Fibroblast of the aortic adventitia (primary cell): ENCODE measurements at regions not wholly inside any gene's neighbourhood (a gene's known extent, or its start where the extent isn't known, plus 50 kb on each side); places are given as distances from the start of the nearest gene placed in this dataset.

Experiments used
- DNase-seq: peaks from one replicate; pipeline ENCODE4 v3.0.0-alpha.2; 2010; ENCODE audit warnings: low read depth
- H3K4me3 ChIP-seq: 2 replicates; pipeline ENCODE4 v1.5.1; 2011; ENCODE audit warnings: low read depth, mild to moderate bottlenecking, control low read depth, low read length, moderate library complexity
- TF ChIP-seq, protein P1 (sequence below): IDR thresholded peaks from 2 replicates; pipeline ENCODE4 v1.5.1; 2011; ENCODE audit warnings: mild to moderate bottlenecking, low read length, control low read depth, inconsistent platforms; ENCODE audit not compliant: insufficient read depth

DNA sequence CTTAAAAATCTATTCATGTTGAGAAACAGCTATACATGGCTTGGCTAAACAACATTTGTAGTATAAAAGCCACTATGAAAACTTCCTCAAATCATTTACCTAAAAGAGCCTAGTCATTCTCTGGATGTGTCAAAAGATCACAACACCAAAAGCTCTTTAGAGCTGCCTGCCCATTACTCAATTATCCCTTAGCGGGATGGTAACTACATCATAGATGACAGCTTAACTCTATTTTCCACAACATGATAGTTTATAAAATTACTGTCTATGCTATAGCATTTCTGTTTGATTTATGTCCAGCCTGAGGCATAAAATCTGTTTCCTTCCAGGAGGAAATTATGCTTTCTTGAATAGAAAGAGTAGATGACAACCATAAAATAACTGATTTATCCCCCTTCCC, 777.6 kb upstream of the HS3ST5 start:
- no peak overlapping the region for H3K4me3 ChIP-seq
- no peak for DNase-seq
- TF ChIP-seq, protein P1, sequence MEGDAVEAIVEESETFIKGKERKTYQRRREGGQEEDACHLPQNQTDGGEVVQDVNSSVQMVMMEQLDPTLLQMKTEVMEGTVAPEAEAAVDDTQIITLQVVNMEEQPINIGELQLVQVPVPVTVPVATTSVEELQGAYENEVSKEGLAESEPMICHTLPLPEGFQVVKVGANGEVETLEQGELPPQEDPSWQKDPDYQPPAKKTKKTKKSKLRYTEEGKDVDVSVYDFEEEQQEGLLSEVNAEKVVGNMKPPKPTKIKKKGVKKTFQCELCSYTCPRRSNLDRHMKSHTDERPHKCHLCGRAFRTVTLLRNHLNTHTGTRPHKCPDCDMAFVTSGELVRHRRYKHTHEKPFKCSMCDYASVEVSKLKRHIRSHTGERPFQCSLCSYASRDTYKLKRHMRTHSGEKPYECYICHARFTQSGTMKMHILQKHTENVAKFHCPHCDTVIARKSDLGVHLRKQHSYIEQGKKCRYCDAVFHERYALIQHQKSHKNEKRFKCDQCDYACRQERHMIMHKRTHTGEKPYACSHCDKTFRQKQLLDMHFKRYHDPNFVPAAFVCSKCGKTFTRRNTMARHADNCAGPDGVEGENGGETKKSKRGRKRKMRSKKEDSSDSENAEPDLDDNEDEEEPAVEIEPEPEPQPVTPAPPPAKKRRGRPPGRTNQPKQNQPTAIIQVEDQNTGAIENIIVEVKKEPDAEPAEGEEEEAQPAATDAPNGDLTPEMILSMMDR: no peak

DNA sequence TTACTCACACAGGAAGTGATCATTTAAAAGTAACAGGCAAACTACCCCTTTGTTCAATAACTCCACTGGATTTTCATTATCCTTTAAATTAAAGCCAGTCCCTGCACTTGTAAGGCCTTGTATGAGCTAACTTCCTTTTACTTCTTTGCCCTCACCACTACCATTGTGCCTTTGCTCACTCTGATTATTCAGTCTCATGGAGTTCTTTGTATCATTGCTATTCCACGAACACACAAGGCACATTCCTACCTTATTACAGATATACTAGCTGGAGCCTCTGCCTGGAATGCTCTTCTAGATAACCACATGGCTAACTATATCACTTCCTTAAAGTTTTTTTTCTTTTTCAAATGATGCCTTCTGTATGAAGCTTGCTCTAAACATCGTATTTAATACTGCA, 748.6 kb upstream of the HS3ST5 start:
- TF ChIP-seq, protein P1: no peak

DNA sequence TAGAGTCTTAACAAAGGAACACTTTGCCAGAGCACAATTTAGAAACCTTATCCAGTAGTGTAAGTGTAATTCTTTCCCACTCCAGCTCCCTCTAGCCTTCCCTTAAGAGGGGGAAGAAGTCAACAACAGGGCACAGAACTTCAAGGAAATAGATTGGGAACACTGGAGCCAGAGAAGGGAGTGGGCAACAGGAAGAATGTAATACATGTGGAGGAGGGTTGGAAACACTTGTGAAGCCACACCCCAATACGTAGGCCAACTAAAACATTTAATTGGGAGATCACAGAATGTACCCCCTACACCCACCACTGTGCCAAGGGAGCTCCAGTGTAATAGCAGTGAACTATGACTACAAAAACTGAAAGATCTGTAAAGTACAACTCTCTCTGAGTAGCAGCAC, 735.7 kb upstream of the HS3ST5 start:
- no peak overlapping the region for H3K4me3 ChIP-seq
- no peak for DNase-seq
- TF ChIP-seq, protein P1: no peak

More for the DNA sequence above, 748.6 kb upstream of the HS3ST5 start:
- no peak overlapping the region for H3K4me3 ChIP-seq
- no peak for DNase-seq

DNA sequence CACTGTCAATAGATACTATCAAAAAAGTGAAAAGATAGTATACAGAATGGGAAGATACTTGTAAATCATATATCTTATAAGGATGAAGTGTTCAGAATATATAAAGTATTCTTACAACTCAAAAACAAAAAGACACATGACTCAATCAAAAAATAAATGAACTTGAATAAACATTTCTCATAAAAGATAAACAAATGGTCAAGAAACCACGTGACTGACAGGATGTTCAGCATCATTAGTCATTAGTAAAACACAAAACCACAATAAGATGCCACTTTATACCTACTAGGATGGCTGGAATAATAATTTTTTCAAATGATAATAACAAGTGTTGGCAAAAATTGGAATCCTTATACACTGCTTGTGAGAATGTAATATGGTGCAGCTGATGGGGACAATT, 729.1 kb upstream of the HS3ST5 start:
- TF ChIP-seq, protein P1: no peak
- H3K4me3 ChIP-seq: no peak overlapping the region
- DNase-seq: no peak

DNA sequence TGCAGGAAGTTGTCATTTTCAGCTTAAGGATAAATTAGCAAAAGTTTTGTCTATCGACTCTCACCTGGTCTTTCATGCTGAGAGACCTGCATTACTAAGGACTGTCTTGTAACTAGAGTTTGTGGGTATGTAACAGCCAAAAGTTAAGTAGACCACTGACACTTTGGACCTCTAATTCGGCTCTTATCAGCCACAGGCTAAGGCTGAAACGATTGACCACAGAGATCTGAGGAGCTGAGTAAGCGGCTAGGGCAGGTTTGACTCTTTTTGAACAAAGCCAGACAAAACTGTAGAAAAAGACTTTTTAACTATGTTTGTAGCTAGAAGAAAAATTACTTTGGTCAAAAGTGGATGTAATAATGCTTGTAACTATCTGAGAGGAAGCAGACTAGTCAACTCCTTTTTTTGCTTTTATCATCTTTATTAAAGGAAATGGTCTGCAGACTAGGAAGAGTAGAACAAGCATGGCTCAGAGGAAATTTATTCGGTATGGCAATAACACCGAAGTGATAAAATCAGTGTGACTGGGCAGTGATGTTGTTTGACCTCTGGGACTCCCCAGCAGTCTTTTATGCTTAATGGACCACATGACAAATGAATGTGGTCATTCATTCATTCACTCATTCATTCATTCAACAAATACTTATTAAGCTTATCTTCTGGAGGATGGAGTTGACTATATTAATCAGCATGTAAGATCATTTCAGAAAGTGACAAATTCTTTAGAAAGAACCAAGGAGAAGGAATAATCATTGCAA, 725.0 kb upstream of the HS3ST5 start:
- TF ChIP-seq, protein P1: no peak
- H3K4me3 ChIP-seq: no peak overlapping the region
- DNase-seq: no peak

DNA sequence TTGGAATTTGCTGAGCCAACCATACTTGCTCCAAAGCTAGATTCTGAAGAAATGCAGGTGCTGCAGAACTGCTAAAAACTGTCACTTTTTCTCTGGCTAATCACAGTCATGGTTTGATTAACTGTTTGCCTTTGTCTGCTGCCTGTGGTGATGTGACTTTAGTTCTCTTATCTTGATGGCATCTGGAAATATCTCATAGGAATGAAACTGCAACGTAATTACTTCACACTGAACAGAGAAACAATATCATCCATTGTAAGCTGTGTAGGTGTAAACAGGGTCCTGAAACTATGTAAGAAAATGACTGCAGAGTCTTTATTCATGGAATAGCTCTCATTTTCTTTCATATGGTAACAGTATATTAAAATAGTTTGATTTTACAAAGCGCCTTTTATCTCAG, 721.9 kb upstream of the HS3ST5 start:
- no peak overlapping the region for H3K4me3 ChIP-seq
- DNase-seq: no peak
- TF ChIP-seq, protein P1: no peak

DNA sequence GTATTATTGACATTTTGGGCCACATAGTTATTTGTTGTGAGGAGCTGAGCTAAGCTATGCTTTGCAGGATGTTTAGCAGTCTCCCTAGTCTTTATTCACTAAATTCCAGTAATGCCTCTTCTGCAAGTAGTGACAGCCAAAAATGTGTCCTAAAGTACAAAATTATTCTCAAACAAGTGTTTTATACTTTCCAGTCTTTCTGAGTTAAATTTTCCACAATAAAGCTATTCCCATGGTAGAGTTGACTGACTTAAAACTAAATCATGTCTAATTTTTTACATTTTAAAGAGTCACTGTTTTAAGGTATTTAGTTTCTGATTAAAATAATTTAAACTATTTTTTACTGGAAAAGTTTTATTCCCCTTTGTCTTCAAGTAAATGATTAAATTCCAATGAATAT, 717.8 kb upstream of the HS3ST5 start:
- DNase-seq: no peak
- no peak overlapping the region for H3K4me3 ChIP-seq
- TF ChIP-seq, protein P1: no peak
